HG03469 (cell line): ENCODE measurements at regions not wholly inside any gene's neighbourhood (a gene's known extent, or its start where the extent isn't known, plus 50 kb on each side); places are given as distances from the start of the nearest gene placed in this dataset.
A peak's percentile ranks its signal among the peaks of the same experiment; 100 is the strongest.
"Not testable (repeated sequence)": the region's sequence is repeated elsewhere in the genome, so short reads cannot be mapped to it uniquely, and the experiment has no call there.

Experiments
- ATAC-seq: cut with Tn5 transposase; IDR thresholded peaks from one replicate; pipeline ENCODE4 v1.9.1; 2021; ENCODE audit warnings: mild to moderate bottlenecking, moderate library complexity, moderate number of reproducible peaks; ENCODE audit not compliant: unreplicated experiment

GRCh38 chr18:38651736-38652135 lies 1086.1 kb upstream of the CELF4 start:
- no peak for ATAC-seq

DNA sequence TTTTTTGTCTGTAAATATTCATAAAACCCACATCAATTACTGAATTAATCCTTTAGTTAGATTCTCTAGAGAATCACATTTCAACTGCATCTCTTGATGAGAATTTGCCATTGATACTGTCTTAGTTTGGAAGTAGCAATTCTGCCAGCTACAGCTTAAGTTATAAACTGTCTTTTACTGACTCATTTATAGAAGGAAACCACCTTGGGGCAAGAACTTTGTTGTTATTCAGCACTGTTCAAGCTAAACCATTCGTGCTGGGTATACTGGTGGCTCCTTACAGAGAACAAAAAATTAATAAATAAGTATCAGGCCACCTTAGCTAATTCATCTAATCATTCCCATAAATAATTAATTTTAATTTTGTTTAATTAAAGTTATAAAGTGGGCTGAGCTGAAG lies 1082.6 kb upstream of the CELF4 start:
- no peak for ATAC-seq

DNA sequence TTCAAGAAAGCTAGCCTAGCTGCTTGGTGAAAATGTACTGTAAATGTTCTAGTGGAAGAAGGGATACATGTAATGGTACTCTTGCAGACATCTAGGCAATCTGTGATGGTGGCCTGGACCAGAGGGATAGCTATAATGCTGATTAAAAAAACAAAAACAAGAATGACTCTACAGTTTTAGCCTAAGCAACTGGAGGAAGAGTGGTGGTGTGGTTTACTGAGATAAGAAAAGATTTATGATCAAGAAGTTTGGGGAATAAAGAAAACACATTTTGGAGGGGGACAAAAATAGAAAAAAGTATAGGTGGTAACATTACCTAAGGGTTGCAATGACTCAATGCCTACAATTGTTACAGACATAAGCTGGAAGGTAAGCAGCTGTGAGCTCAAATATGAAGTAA lies 1080.7 kb upstream of the CELF4 start:
- no peak for ATAC-seq

DNA sequence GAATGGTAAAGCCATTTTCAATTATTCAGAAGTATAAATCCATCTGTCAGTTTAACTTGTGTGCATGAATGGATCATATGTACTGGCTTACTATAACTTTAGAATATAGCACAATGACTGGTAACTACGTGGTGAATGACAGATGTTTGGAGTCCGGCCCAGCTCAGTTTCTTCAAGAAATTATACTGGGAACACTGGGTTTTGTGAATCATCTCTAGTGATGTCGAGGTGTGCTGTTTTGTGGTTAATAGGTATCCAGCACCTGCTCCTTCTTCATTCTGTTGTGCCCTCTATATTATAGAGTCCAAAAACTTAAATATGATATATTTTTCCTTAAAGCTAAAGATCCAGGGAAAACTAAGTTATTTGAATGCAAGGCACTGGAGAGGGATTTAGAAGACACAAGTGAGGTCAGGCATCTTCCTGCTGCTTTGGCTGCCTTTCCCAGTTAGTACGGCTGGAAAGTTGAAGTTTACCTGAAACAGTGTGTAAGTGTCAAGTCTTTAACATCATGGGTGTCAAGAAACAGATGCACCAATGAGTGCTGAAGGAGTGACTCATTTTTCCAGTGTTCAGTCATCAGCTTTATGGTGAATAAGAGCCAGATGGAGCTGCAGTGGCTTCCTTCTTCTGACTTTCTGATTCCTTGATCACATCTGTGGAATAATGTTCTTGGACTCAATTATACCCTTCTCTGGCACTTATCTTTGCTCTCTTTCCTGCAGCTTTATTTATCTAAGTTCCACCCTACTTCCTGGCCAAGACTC lies 1079.5 kb upstream of the CELF4 start:
- ATAC-seq, result no peak

GRCh38 chr18:38642711-38643110 lies 1077.1 kb upstream of the CELF4 start:
- no peak for ATAC-seq

GRCh38 chr18:38639700-38640099 lies 1074.1 kb upstream of the CELF4 start:
- not testable (repeated sequence) for ATAC-seq

DNA sequence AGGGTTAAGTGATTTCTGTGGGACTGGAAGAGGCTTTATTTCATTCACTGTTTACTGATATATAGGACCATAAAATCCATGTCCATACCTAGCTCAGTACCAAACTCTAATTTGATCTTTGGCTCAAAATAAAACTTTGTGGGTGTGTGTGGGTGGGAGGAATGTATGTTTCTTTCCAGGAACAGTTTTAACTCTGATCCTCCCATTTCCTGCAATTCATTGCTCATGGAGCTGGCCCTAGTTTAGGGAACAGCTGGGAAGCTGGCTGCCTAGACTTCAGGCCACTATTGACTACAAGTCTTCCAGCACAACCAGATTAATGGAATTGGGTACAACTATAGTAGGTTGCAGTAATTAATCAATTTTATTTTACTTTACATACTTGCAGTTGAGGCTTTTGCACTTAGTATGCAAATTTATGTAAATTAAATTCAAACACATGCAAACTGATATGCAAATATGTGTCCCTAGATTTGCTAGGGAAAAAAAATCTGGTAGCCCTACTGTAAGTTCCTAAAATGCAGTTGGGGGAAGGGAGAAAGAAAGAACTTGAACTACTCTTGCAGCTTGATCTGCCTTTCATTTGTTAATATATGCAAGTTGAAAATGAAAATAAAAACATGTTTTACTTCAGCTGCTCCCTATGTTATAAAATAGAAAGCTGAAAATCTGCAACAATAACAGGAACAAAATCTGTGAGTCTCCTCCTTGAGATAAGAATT lies 1070.3 kb upstream of the CELF4 start:
- ATAC-seq, result no peak

DNA sequence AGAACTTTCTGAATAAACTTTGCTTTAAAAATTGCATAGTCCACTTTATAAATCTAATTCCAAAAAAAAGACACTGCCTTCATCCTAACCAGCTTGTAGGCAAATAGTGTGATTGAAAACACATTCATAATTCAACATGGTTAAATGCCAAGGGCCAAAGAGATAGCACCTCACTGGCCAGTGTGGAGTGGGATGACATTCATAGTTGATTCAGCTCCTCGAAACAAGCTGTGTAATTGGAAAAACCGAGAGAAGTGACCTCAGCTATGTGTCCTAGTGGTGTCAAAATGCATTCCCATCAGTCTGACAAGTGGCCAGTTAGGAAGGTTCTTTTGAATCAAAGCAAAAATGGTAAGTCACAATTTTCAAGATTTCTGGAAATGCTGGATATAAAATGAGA lies 1068.5 kb upstream of the CELF4 start:
- ATAC-seq, result no peak

GRCh38 chr18:38633333-38633732 lies 1067.7 kb upstream of the CELF4 start:
- ATAC-seq, result no peak

DNA sequence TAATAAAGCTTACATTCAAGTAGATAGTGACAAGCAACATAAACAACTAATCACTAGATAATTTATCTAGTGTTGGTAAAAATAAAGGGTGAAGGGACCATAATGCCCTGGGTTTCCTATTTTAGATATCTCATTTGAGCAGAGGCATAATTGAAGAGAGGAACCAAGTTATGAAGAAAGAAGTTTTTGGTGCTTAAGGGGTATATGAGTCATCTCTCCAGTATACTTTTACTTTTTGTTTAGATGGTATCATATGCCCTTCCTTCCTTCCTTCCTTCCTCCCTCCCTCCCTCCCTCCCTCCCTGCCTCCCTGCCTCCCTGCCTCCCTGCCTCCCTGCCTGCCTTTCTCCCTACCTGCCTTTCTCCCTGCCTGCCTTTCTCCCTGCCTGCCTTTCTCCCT lies 1053.5 kb upstream of the CELF4 start:
- no peak for ATAC-seq

DNA sequence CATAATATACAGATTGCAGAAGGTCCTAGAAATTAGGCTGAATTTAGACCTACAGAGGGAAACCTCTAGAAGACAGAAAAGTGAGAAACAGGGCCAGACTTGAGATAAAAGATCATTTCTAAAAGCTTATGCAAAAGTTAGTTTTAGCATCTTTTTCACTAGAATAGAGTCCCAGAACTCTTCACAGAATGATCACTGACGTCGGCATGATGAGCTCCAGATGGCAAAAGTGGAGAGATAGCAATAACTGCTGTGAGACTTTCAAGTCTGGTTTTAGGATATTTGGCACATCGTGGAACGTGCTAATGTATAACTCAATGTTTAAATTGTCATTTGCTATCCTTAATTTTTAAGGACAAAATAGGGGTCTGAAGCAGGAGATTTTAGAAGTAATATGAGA lies 1050.7 kb upstream of the CELF4 start:
- ATAC-seq, result no peak

DNA sequence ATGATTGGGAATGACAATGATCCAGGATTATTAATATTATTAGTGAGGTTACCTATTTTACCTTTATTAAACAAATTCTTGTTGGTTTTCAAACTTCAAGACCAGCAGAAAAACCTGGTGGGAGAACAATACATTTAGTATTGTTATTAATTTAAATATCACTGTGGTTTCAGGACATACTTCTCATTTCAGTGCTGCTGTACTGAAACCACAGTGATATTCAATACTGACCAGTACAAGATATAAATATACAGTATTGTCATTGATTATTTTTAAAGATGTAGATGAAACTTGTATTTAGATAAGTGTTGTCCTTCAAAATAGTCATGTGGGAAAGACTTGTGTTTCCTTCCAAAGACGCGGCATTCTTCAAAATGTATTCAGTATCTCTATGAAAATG lies 1047.3 kb upstream of the CELF4 start:
- no peak for ATAC-seq

DNA sequence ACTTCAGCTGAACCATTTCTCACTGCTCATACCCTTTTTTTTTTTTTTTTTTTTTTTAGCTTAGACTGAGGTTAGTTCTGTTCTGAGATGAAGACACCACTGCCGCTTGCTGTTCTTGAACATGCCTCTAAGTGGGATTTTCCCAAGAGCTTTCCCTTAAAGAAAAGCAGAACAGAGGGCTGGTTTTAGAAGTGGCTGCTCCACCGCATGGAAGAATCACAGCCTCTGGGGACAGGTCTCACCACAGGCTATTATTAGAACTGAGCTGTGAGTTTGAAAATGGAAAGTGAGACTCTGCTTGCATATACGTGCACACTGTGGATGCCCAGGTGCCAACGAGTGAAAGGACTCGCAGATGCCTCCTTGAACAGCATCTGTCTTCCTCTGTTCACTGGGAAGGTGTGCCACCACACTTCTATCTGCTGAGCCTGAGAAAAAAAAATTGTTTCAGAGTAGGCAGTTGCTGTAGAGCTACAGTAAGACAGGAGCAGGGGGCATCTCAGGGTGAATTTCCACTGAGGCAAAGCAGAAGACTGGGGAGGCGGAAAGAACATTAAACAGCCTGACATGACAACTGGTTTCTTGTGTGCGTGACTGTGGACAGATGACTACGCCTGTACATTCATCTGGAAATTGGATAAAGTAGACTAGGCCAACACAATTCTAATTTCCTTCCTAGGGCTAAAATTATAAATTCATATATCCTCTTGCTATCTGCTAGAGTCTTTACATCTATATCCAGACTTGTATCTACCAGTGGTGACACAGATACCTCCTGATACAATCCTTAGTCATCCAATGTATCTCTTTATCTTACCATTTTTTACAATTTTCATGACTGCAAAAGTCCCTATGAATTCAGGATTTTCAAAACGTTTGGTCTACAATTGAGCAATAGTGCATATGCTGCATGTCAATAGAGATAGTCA lies 1045.7 kb upstream of the CELF4 start:
- ATAC-seq, result peak; percentile 78

- peak; percentile 33 for ATAC-seq
These were observed 1041.2 kb upstream of the CELF4 start for GRCh38 chr18:38606841-38607240.

DNA sequence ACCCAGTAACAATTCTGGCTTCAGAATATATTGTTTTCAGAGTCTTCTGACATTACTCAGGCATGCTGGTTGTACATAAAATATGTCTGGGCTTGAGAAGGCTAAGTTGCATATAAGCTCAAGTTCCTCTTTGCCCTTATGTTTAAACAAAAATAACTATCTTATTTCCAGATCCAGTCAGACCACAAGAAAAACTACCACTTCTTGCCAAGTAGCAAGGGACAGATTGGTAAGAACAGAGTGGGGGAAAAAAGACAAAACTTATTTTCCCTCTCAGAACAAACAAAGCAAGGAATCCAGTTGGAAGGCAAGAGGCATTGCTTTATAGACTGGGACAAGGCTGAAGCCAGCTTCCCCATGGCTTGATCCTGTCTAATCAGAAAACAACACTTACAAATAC lies 1036.7 kb upstream of the CELF4 start:
- ATAC-seq, result no peak

GRCh38 chr18:38587571-38587970 lies 1022.0 kb upstream of the CELF4 start:
- no peak for ATAC-seq

GRCh38 chr18:38586327-38586726 lies 1020.7 kb upstream of the CELF4 start:
- ATAC-seq, result no peak

DNA sequence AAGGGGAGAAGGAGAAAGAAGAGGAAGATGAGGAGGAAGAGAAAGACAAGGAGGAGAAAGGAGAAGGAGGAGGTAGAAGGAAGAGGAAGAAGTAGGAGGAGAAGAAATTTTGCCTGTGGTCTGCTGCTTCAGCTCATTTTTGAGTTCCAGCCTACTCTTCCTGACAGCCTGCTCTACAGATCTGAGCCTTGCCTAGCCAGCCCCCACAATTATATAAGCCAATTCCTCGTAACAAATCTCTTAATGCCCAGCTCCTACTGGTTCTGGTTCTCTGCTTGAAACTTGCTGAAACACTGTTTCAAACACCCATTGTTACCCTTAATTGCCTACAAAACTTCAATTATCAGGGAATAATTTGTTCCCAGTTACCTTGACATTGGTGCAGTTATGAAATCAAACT lies 1014.2 kb upstream of the CELF4 start:
- ATAC-seq, result no peak

DNA sequence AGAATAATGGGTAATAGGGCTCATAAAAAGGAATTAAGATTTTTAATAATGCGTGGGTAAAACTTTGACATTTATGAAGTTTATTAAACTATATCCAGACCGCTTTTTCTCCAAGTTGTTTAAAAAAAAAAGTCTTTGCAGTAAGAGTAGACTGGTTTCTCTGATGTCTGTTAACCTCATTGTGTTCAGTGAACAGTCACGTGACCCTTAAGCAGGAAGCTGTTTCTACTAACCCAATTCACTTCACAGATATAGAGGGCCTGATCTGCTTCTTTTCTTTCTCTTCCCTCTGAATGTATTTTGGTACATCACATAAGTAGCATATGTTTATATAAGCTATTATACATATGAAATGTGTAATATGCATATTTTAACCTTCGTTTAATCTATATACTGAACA lies 1011.3 kb upstream of the CELF4 start:
- no peak for ATAC-seq

DNA sequence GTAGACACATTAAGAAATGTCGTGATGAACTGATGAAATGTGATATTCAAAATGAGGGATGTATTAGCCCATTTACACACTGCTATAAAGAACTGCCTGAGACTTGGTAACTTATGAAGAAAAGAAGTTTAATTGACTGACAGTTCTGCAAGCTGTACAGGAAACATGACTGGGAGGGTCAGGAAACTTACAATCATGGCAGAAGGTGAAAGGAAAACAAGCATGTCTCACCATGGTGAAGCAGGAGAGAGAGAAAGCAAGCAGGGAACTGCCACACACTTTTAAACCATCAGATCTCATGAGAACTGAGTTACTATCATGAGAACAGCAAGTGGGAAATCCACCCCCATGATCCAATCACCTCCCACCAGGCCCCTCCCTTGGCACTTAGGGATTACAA lies 1010.8 kb upstream of the CELF4 start:
- no peak for ATAC-seq

GRCh38 chr18:38575648-38576047 lies 1010.0 kb upstream of the CELF4 start:
- ATAC-seq, result no peak
